GM06990 (cell line): ENCODE measurements at regions not wholly inside any gene's neighbourhood (a gene's known extent, or its start where the extent isn't known, plus 50 kb on each side); places are given as distances from the start of the nearest gene placed in this dataset.

Source experiments
- DNase-seq: peaks from one replicate; pipeline ENCODE4 v3.0.0-alpha.2; 2011; ENCODE audit not compliant: insufficient read length; ENCODE audit errors: extremely low read depth
- H3K27me3 ChIP-seq: replicated peaks from 2 replicates; pipeline ENCODE4 v1.6.0; 2011; ENCODE audit warnings: low read length; ENCODE audit not compliant: control insufficient read depth, insufficient read depth
- H3K36me3 ChIP-seq: 2 replicates; pipeline ENCODE4 v1.5.1; 2011; ENCODE audit warnings: low read length; ENCODE audit not compliant: control insufficient read depth, insufficient read depth
- H3K4me3 ChIP-seq: replicated peaks from 2 replicates; pipeline ENCODE4 v1.5.1; 2011; ENCODE audit warnings: low read depth, mild to moderate bottlenecking, control low read depth, low read length
- TF ChIP-seq, protein P1 (sequence below): IDR thresholded peaks from 2 replicates; pipeline ENCODE4 v1.5.1; 2011; ENCODE audit warnings: low read length, control low read depth, mild to moderate bottlenecking, inconsistent platforms; ENCODE audit not compliant: insufficient read depth, poor library complexity, severe bottlenecking

DNA sequence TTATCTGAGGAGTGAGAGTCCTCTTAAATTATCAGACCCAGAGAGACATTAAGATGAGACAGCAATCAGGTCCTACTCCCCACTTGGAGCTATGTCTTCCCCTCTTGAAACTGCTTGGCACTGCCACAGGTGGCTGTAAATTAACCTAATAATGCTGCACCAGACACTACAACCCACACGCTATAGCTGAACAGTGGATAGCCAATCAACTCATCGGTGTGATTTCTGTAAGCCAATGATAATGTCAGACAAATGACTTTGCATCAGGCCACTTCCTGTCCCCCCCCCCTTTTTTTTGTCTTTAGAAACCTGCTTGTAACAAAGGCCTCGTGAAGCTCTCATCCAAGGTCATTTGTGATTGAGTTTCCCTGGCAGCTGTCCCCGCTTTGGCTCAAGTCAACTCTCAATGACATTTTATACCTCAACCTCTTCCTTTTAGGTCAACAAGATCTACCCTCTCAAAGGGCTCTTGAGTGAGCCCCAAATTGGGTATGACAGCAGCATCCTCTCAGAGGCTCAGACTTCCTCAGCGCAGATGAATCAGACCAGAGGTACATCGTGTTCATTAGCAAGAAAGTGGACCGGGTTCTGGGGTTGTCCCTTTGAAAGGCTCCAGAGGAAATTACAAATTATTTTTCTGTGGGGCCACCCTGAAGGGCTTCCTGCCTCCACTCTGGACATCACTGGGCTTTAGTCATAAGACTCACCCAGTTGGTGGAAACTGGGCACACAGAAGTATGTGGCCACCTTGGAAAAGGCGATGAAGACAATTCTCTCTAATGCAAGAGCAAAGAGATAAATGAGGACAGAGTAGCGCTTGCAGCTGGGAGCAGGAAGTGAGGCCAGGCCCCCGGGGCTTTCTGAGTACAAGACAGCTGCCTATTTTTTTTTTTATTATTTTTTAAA, 73.6 kb downstream of the COPS8 start:
- TF ChIP-seq, protein P1, sequence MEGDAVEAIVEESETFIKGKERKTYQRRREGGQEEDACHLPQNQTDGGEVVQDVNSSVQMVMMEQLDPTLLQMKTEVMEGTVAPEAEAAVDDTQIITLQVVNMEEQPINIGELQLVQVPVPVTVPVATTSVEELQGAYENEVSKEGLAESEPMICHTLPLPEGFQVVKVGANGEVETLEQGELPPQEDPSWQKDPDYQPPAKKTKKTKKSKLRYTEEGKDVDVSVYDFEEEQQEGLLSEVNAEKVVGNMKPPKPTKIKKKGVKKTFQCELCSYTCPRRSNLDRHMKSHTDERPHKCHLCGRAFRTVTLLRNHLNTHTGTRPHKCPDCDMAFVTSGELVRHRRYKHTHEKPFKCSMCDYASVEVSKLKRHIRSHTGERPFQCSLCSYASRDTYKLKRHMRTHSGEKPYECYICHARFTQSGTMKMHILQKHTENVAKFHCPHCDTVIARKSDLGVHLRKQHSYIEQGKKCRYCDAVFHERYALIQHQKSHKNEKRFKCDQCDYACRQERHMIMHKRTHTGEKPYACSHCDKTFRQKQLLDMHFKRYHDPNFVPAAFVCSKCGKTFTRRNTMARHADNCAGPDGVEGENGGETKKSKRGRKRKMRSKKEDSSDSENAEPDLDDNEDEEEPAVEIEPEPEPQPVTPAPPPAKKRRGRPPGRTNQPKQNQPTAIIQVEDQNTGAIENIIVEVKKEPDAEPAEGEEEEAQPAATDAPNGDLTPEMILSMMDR = no peak
- H3K36me3 ChIP-seq = no peaks in the 10 kb centered on the region
- H3K4me3 ChIP-seq = no peak overlapping the region
- no peak for DNase-seq
- H3K27me3 ChIP-seq = no peaks in the 10 kb centered on the region

DNA sequence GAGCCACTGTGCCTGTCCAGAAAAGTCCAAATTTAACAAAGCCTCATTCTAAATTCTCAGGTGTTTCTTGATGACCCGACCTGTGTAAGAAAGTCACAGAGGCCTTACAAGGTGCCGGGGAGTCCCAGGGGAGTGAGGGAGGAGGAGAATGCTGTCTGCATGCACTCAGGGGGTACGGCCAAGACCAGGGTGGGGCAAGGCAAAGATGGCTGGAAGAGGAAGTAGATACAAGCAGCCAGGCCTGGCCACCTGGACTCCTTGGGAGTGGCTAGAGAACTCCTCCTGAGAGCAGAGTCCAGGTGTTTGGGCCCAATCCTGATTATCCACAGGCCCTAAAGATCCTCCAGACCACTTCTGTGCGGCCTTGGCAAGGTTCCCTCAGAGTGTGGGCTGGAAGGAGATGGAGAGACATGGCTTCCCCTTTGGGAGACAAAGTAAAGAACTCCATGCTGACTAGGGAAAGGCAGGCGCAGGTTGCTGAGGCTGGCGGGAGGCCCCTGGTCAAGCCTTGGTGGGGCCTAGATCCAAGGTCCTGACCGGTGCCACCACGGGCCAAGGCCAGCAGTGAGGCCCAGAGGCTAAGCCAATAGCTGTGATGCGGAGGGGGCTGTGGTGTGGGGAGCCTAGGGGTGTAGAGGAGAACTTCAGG, 74.7 kb downstream of the COPS8 start:
- Histone ChIP-seq H3K36me3 (no peaks in the 10 kb centered on the region), H3K4me3 (no peak overlapping the region), H3K27me3 (no peaks in the 10 kb centered on the region)
- TF ChIP-seq, protein P1 = no peak
- DNase-seq = no peak

DNA sequence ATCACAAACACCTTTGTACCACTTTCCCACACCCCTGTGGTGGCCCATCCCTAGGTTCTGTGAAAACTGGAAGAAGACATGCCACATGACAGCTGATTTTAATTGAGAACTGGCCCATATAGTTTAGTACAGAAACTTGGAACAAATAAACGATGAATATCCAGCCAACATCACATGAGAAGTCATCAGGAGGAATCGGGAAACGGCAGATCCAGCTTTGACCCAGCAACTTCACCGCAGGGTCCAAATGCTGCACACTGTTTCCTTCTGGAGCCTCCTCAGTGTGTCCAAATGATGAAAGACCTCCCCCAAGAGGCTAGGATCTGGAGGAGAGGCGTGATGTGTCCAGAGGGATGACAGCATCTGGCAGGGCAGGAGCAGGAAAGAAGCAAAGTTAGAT, 75.5 kb downstream of the COPS8 start:
- TF ChIP-seq, protein P1 = no peak
- no peaks in the 10 kb centered on the region for H3K36me3 ChIP-seq
- DNase-seq = no peak
- no peaks in the 10 kb centered on the region; the same call in 1 of the 2 replicates for H3K27me3 ChIP-seq
- no peak overlapping the region for H3K4me3 ChIP-seq

DNA sequence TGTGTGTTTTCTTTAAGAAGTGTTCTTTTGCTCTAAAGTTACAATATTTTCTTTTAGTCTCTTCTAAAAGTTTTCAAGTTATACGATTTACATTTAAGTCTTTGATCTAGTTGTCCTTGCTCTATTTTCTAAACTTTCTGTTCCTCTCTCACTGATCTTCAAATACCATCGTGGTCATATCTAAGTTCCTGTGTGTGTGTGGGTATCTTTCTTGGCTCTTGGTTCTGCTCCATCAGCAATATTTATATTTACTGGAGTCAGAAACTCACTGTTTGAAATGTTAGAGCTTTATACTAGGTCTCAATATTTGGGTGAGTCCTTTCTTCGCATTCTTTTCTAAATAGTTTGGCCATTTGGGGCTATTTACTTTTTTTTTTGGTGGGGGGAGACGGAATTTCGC, 77.3 kb downstream of the COPS8 start:
- TF ChIP-seq, protein P1 = no peak
- Histone ChIP-seq H3K36me3 (no peaks in the 10 kb centered on the region), H3K4me3 (no peak overlapping the region), H3K27me3 (no peaks in the 10 kb centered on the region; the same call in 1 of the 2 replicates)
- DNase-seq = no peak

DNA sequence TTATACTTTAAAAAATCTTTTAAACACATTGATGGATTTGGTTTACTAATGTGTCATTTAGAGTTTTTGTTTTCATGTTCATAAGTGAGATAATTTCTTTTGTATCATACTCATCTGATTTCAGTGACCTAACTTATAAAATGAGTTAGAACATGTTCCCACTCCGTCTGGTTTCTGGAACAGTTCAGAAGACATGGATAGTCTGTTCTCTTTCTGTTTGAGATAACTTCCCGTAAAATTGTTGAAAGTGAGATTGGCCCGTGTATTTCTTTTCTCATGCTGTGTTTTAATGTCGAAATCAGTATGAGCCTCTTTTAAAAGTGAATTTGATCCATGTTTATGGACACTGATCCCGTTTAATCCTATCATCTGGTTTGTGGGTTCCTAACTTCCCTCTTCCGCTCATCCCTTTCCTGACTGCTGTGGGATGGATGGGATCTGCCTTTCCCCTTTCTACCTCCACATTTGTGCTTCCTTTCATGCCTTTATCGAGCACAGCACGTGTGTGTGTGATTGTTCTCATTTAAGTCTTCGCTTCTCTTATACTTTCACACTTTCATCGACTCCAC, 78.9 kb downstream of the COPS8 start:
- no peaks in the 10 kb centered on the region for H3K36me3 ChIP-seq
- no peak for DNase-seq
- H3K4me3 ChIP-seq = no peak overlapping the region
- TF ChIP-seq, protein P1 = no peak
- H3K27me3 ChIP-seq = no peaks in the 10 kb centered on the region; the same call in 1 of the 2 replicates
